Tibial nerve (tissue), 4 donors: ENCODE measurements at regions not wholly inside any gene's neighbourhood (a gene's known extent, or its start where the extent isn't known, plus 50 kb on each side); places are given as distances from the start of the nearest gene placed in this dataset.

Experiments used
- DNase-seq, 2 donors: peaks; one replicate each; pipeline ENCODE4 v3.0.0-alpha.2; 2019; ENCODE audit warnings: low spot score in 2 of 2
- H3K27ac ChIP-seq, 4 donors: fragments of 200-600 bp; sonication (generic) in 3 of 4; one replicate each; pipeline ENCODE4 v1.5.1; 2017 to 2019; ENCODE audit warnings: mild to moderate bottlenecking in 1 of 4
- H3K27me3 ChIP-seq, 2 donors: fragments of 200-600 bp; sonication (generic) in 1 of 2; one replicate each; pipeline versions ENCODE4 v1.5.1 to v1.6.0; 2017 to 2019
- H3K36me3 ChIP-seq, 3 donors: fragments of 200-600 bp; sonication (generic); one replicate each; pipeline ENCODE4 v1.5.1; 2018 to 2019
- H3K4me1 ChIP-seq, 4 donors: fragments of 200-600 bp; sonication (generic) in 3 of 4; one replicate each; pipeline ENCODE4 v1.5.1; 2017 to 2019
- H3K4me3 ChIP-seq, 4 donors: fragments of 200-600 bp; sonication (generic) in 3 of 4; one replicate each; pipeline ENCODE4 v1.5.1; 2017 to 2019; ENCODE audit warnings: mild to moderate bottlenecking in 1 of 4, moderate library complexity in 1 of 4
- H3K9me3 ChIP-seq, 4 donors: fragments of 200-600 bp; sonication (generic) in 3 of 4; one replicate each; pipeline ENCODE4 v1.5.1; 2017 to 2019
- EP300 ChIP-seq, 2 donors: sonication (generic); formaldehyde crosslinking; IDR thresholded peaks; one replicate each; pipeline ENCODE4 v1.6.1; 2017; ENCODE audit warnings: antibody characterized with exemption in 2 of 2, mild to moderate bottlenecking in 1 of 2
- POLR2A ChIP-seq, 2 donors: fragments of 450-650 bp; IDR thresholded peaks; one replicate each; pipeline ENCODE4 v1.6.1; 2017; ENCODE audit warnings: antibody characterized with exemption in 2 of 2, mild to moderate bottlenecking in 2 of 2, moderate library complexity in 2 of 2
- WGBS, 2 donors: methylation state at CpG; one replicate each; pipeline ENCODE4 v1.1.5; 2018; 5-methylcytosine and 5-hydroxymethylcytosine counted together
- TF ChIP-seq, protein P1 (sequence below), 5 experiments: fragments of 200-600 bp in 3 of 5; fragments of 450-650 bp in 2 of 5; sonication (generic) in 3 of 5; IDR thresholded peaks; one replicate each; pipeline ENCODE4 v1.5.1; 2016 to 2019; ENCODE audit warnings: antibody characterized with exemption in 5 of 5, mild to moderate bottlenecking in 3 of 5, moderate library complexity in 2 of 5

DNA sequence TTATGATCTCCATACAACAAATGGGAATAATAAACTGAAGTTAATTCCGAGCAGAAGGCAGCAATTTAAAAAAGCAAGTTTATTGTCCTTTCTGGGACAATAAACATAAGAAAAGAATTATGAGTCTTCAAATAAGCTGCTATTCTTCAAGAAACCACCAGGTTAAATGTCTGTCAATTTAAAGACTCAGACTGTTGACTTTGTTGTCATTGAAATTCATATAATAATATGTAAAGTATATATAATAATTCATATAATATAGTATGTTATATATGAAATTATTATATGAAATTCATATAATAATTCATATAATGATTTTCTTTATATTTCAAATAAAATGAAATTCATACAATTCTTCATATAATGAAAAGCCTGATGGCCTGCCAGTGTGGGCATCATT, 497.5 kb upstream of the RGMB start:
- Histone ChIP-seq H3K4me3 (no peak overlapping the region), H3K27me3 (no peaks in the 10 kb centered on the region), H3K9me3 (peaks cover 0 to 5% (median 0%) of the 10 kb centered on the region in 4 donors), H3K4me1 (no peaks in the 10 kb centered on the region), H3K27ac (no peak overlapping the region), H3K36me3 (no peaks in the 10 kb centered on the region)
- TF ChIP-seq EP300 (IDR thresholded peaks at IDR 0.05) (no peak), POLR2A (IDR thresholded peaks at IDR 0.05) (no peak)
- TF ChIP-seq, protein P1, sequence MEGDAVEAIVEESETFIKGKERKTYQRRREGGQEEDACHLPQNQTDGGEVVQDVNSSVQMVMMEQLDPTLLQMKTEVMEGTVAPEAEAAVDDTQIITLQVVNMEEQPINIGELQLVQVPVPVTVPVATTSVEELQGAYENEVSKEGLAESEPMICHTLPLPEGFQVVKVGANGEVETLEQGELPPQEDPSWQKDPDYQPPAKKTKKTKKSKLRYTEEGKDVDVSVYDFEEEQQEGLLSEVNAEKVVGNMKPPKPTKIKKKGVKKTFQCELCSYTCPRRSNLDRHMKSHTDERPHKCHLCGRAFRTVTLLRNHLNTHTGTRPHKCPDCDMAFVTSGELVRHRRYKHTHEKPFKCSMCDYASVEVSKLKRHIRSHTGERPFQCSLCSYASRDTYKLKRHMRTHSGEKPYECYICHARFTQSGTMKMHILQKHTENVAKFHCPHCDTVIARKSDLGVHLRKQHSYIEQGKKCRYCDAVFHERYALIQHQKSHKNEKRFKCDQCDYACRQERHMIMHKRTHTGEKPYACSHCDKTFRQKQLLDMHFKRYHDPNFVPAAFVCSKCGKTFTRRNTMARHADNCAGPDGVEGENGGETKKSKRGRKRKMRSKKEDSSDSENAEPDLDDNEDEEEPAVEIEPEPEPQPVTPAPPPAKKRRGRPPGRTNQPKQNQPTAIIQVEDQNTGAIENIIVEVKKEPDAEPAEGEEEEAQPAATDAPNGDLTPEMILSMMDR (IDR thresholded peaks at IDR 0.05) = no peak
- no peak for DNase-seq
- 64 to 81% methylated on average over 1 of the region's 1 CpG for WGBS, 2 donors

DNA sequence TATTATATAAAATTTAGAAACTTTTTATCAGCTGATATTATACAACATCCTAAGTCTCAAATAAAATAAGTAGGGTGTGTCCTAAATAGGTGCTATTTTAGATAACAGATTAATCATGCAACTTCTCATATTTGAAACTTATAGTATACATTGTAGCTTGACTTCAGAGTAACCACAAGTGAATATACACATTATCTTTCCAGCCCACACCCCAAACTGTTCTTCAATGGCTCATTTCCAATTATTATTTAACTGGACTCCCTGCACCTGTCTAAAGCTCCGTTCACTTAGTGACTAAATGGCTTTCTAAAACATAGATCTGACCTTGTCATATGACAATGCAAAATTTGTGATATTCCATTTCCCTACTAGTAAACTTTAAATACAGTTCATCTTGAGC, 490.9 kb upstream of the RGMB start:
- no peak for DNase-seq
- Histone ChIP-seq H3K4me1 (no peaks in the 10 kb centered on the region), H3K9me3 (no peaks in the 10 kb centered on the region), H3K4me3 (no peak overlapping the region), H3K36me3 (no peaks in the 10 kb centered on the region), H3K27ac (no peak overlapping the region), H3K27me3 (no peaks in the 10 kb centered on the region)
- 80 to 83% methylated on average over 1 of the region's 1 CpG for WGBS, 2 donors
- TF ChIP-seq EP300 (IDR thresholded peaks at IDR 0.05) (no peak), POLR2A (IDR thresholded peaks at IDR 0.05) (no peak)
- TF ChIP-seq, protein P1 (IDR thresholded peaks at IDR 0.05) = no peak

DNA sequence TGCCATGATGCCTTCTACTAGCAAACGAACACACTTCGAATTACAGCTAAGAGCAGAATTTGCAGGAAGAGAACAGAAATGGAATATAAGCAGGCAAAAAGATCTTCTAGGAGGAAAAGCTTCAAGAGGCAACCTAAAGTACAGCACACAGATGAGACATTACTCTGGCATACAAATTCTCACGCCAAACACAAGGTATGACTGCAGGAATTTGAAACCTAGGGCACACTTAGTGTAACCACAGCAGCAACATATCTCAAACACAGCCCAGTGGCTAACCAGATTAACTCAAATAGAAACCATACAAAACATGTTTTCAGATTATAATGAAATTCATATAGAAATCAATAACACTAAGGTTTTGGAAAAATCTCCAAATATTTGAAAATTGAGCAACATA, 481.0 kb upstream of the RGMB start:
- no peaks in the 10 kb centered on the region for H3K27me3 ChIP-seq
- no peaks in the 10 kb centered on the region for H3K36me3 ChIP-seq
- no peaks in the 10 kb centered on the region for H3K9me3 ChIP-seq
- TF ChIP-seq, protein P1 (IDR thresholded peaks at IDR 0.05) = no peak
- TF ChIP-seq POLR2A (IDR thresholded peaks at IDR 0.05) = no peak
- no peak for TF ChIP-seq EP300 (IDR thresholded peaks at IDR 0.05)
- no peak overlapping the region for H3K27ac ChIP-seq
- no peak overlapping the region for H3K4me3 ChIP-seq
- no peak for DNase-seq
- H3K4me1 ChIP-seq = no peaks in the 10 kb centered on the region
- 91 to 92% methylated on average over 3 of the region's 3 CpGs for WGBS, 2 donors

DNA sequence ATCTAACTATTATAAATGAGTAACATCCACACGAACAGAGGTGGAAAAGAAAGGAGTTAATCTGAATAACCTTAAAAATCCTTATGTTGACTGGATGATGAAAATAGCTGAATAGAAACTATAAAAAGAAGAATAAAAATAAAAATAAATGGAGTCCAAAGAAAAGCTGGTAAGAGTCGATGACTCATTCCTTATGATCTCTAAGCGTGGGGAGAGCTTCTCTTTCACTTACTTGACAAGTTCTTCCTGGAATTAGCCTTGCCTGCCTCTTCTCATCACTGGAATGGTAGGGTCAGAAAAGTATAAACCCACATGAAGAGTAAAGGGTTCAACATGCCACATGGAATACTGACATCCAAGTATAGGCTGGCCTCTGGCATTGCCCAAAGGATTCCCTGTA, 477.0 kb upstream of the RGMB start:
- TF ChIP-seq, protein P1 (IDR thresholded peaks at IDR 0.05) = no peak
- TF ChIP-seq POLR2A (IDR thresholded peaks at IDR 0.05) (no peak), EP300 (IDR thresholded peaks at IDR 0.05) (no peak)
- WGBS, 2 donors = 73 to 76% methylated on average over 3 of the region's 3 CpGs
- Histone ChIP-seq H3K4me3 (no peak overlapping the region), H3K27ac (no peak overlapping the region), H3K27me3 (no peaks in the 10 kb centered on the region), H3K36me3 (no peaks in the 10 kb centered on the region), H3K4me1 (no peaks in the 10 kb centered on the region), H3K9me3 (no peaks in the 10 kb centered on the region)
- no peak for DNase-seq

DNA sequence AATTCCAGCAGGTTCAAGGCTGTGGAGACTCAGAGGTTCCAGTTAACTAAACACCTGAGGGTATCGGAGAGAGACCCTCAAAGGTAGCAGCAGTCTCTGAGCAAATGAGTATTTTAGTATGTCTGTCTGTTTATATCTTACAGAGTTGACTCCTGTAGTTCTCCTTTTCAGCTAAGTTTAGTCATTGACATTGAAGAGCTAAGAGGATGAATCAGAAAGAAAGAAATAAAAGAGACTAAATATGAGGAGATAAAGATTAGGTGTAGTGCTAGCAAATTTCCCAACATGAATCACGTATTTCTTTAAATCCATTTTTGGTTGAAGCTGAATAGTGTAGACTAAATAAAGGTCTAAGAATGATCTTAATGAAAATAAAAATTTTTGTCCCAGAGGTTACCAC, 474.0 kb upstream of the RGMB start:
- Histone ChIP-seq H3K36me3 (no peaks in the 10 kb centered on the region), H3K4me3 (no peak overlapping the region), H3K9me3 (no peaks in the 10 kb centered on the region), H3K27ac (no peak overlapping the region), H3K27me3 (no peaks in the 10 kb centered on the region), H3K4me1 (no peaks in the 10 kb centered on the region)
- DNase-seq = no peak
- TF ChIP-seq, protein P1 (IDR thresholded peaks at IDR 0.05) = no peak
- TF ChIP-seq POLR2A (IDR thresholded peaks at IDR 0.05) = no peak
- 98% methylated on average over 2 of the region's 2 CpGs for WGBS, 2 donors
